Thyroid gland (tissue), 4 donors: ENCODE measurements at regions not wholly inside any gene's neighbourhood (a gene's known extent, or its start where the extent isn't known, plus 50 kb on each side); places are given as distances from the start of the nearest gene placed in this dataset.

Source experiments
- CTCF ChIP-seq, 6 experiments: fragments of 200-600 bp in 3 of 6; fragments of 450-650 bp in 3 of 6; sonication (generic) in 3 of 6; IDR thresholded peaks; one replicate each; pipeline ENCODE4 v1.5.1; 2016 to 2019; ENCODE audit warnings: antibody characterized with exemption in 6 of 6, mild to moderate bottlenecking in 2 of 6, inconsistent platforms in 1 of 6, moderate library complexity in 1 of 6
- POLR2A ChIP-seq, 2 donors: fragments of 450-650 bp; IDR thresholded peaks; one replicate each; pipeline ENCODE4 v1.6.1; 2017; ENCODE audit warnings: antibody characterized with exemption in 2 of 2, mild to moderate bottlenecking in 2 of 2, moderate library complexity in 1 of 2

- TF ChIP-seq CTCF (IDR thresholded peaks at IDR 0.05) = no peak
- no peak for TF ChIP-seq POLR2A (IDR thresholded peaks at IDR 0.05)
Measured at GRCh38 chr4:81915430-81915829, 443.7 kb upstream of the RASGEF1B start.
